Caco-2 (cell line): ENCODE measurements at regions not wholly inside any gene's neighbourhood (a gene's known extent, or its start where the extent isn't known, plus 50 kb on each side); places are given as distances from the start of the nearest gene placed in this dataset.

ENCODE experiments used
- BruUV-seq: library from RNA; stranded (reverse); fragments of 400-500 nt; replicated peaks from 2 replicates; lab custom pipeline; 2021; lab: Mats Ljungman, UMichigan
- CTCF ChIA-PET: fragments of 300-600 bp; sonication (Branson Sonifier 250); formaldehyde crosslinking; loops from one replicate; lab custom pipeline; 2022; ENCODE audit warnings: antibody characterized with exemption; lab: Charles Lee
- POLR2A ChIA-PET: fragments of 300-600 bp; sonication (Branson Sonifier 250); formaldehyde crosslinking; loops from one replicate; lab custom pipeline; 2022; ENCODE audit warnings: antibody characterized with exemption; lab: Charles Lee
- DNase-seq, 2 experiments: peaks; one replicate each; pipeline versions ENCODE4 v3.0.0 to v3.0.0-alpha.2; 2020 to 2022
- H3K27me3 ChIP-seq: replicated peaks from 2 replicates; pipeline ENCODE4 v1.6.0; 2011; ENCODE audit warnings: low read length; ENCODE audit not compliant: control insufficient read depth, insufficient read depth
- H3K36me3 ChIP-seq: 2 replicates; pipeline ENCODE4 v1.5.1; 2011; ENCODE audit warnings: low read length; ENCODE audit not compliant: control insufficient read depth, insufficient read depth
- H3K4me1 ChIP-seq: fragments of 250-450 bp; sonication (Bioruptor Pico); 2 replicates; pipeline ENCODE4 v1.5.1; 2020; ENCODE audit warnings: mild to moderate bottlenecking
- H3K4me3 ChIP-seq: 2 replicates; pipeline ENCODE4 v1.5.1; 2011; ENCODE audit warnings: low read depth, mild to moderate bottlenecking, control low read depth, low read length
- H3K9me3 ChIP-seq: fragments of 250-450 bp; sonication (Bioruptor Pico); 2 replicates; pipeline ENCODE4 v1.5.1; 2020; ENCODE audit warnings: mild to moderate bottlenecking, moderate library complexity
- H3K27ac Mint-ChIP-seq: one replicate; pipeline ENCODE4 v1.8.0; 2022; ENCODE audit warnings: mixed read lengths; ENCODE audit not compliant: unreplicated experiment
- H3K27me3 Mint-ChIP-seq: one replicate; pipeline ENCODE4 v1.8.0; 2022; ENCODE audit warnings: mixed read lengths; ENCODE audit not compliant: insufficient read depth, unreplicated experiment
- H3K36me3 Mint-ChIP-seq: one replicate; pipeline ENCODE4 v1.8.0; 2022; ENCODE audit warnings: mild to moderate bottlenecking, mixed read lengths; ENCODE audit not compliant: insufficient read depth, unreplicated experiment
- H3K4me1 Mint-ChIP-seq: one replicate; pipeline ENCODE4 v1.8.0; 2022; ENCODE audit warnings: low read depth, mixed read lengths; ENCODE audit not compliant: unreplicated experiment
- H3K4me3 Mint-ChIP-seq: one replicate; pipeline ENCODE4 v1.8.0; 2022; ENCODE audit warnings: mild to moderate bottlenecking, moderate library complexity, mixed read lengths; ENCODE audit not compliant: unreplicated experiment
- H3K9me3 Mint-ChIP-seq: one replicate; pipeline ENCODE4 v1.8.0; 2022; ENCODE audit warnings: mixed read lengths; ENCODE audit not compliant: unreplicated experiment
- intact Hi-C: fragments of 100-400 bp; cut with micrococcal nuclease; formaldehyde crosslinking; loops from one replicate; pipeline ENCODE4 v1.10.0; 2022; ENCODE audit not compliant: unreplicated experiment
- TF ChIP-seq, protein P1 (sequence below), 2 experiments: fragments of 200-600 bp in 1 of 2; IDR thresholded peaks; 1 replicate in 1 of 2; 2 replicates in 1 of 2; pipeline versions ENCODE4 v1.5.1 to v1.8.0; 2011 to 2022; ENCODE audit warnings: antibody characterized with exemption in 1 of 2, control low read depth in 1 of 2, inconsistent platforms in 1 of 2, low read depth in 1 of 2, low read length in 1 of 2, mild to moderate bottlenecking in 1 of 2, moderate library complexity in 1 of 2; ENCODE audit not compliant: insufficient read depth in 1 of 2, severe bottlenecking in 1 of 2, unreplicated experiment in 1 of 2

- Mint-ChIP-seq H3K4me1 (peaks cover 8% of the 10 kb centered on the region), H3K9me3 (no peaks in the 10 kb centered on the region), H3K4me3 (no peak overlapping the region), H3K27ac (no peak overlapping the region), H3K36me3 (no peaks in the 10 kb centered on the region), H3K27me3 (no peaks in the 10 kb centered on the region)
- intact Hi-C loops: no loop called here
- H3K36me3 ChIP-seq: no peaks in the 10 kb centered on the region
- H3K4me3 ChIP-seq: no peak overlapping the region
- no peaks in the 10 kb centered on the region for H3K27me3 ChIP-seq
- no peak for DNase-seq
- TF ChIP-seq, protein P1, sequence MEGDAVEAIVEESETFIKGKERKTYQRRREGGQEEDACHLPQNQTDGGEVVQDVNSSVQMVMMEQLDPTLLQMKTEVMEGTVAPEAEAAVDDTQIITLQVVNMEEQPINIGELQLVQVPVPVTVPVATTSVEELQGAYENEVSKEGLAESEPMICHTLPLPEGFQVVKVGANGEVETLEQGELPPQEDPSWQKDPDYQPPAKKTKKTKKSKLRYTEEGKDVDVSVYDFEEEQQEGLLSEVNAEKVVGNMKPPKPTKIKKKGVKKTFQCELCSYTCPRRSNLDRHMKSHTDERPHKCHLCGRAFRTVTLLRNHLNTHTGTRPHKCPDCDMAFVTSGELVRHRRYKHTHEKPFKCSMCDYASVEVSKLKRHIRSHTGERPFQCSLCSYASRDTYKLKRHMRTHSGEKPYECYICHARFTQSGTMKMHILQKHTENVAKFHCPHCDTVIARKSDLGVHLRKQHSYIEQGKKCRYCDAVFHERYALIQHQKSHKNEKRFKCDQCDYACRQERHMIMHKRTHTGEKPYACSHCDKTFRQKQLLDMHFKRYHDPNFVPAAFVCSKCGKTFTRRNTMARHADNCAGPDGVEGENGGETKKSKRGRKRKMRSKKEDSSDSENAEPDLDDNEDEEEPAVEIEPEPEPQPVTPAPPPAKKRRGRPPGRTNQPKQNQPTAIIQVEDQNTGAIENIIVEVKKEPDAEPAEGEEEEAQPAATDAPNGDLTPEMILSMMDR (IDR thresholded peaks at IDR 0.05; ENCODE audit: insufficient read depth in 1 of 2, low read depth in 1 of 2, low read length in 1 of 2, severe bottlenecking in 1 of 2, unreplicated experiment in 1 of 2): no peak
- peaks cover 21% of the 10 kb centered on the region for H3K4me1 ChIP-seq
- POLR2A ChIA-PET: no interaction called here
- CTCF ChIA-PET: no interaction called here
- BruUV-seq: no TSS peak
- peaks cover 11% of the 10 kb centered on the region; the same call in 1 of the 2 replicates for H3K9me3 ChIP-seq
Observed at GRCh38 chr13:33694546-33694945, 123.4 kb upstream of the RFC3 start.

DNA sequence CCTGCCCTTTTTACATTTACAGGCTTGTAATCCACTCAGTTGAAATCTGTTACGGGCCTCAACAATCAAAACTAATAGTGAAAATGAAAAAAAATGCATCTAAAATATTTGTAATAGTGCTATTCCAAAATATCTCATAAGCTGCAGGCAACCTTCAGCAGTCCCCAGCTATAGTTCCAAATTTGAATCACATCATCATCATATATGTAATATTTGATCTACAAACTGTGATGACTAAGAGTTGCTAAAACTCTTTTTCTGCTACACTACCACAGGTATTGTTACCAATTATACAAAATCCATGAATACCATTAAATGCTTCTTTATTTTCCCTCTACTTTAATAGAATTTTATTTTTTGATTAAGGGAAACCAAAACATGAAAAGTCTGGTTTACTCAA lies 121.4 kb upstream of the RFC3 start:
- Histone ChIP-seq H3K9me3 (peaks cover 11% of the 10 kb centered on the region; the same call in 1 of the 2 replicates), H3K4me1 (peaks cover 21% of the 10 kb centered on the region), H3K36me3 (no peaks in the 10 kb centered on the region), H3K4me3 (no peak overlapping the region), H3K27me3 (no peaks in the 10 kb centered on the region)
- Mint-ChIP-seq H3K27ac (peak overlapping the region; percentile 37), H3K36me3 (no peaks in the 10 kb centered on the region), H3K4me1 (peaks cover 14% of the 10 kb centered on the region), H3K9me3 (no peaks in the 10 kb centered on the region), H3K4me3 (no peak overlapping the region), H3K27me3 (no peaks in the 10 kb centered on the region)
- POLR2A ChIA-PET: no interaction called here
- intact Hi-C loops: loop anchor here (2.0 kb wide), 1 partner anchor 18 kb away; no protein-coding TSS in a partner anchor
- no peak for DNase-seq
- TSS peak; percentile 89 for BruUV-seq
- CTCF ChIA-PET: no interaction called here
- TF ChIP-seq, protein P1 (IDR thresholded peaks at IDR 0.05; ENCODE audit: insufficient read depth in 1 of 2, low read depth in 1 of 2, low read length in 1 of 2, severe bottlenecking in 1 of 2, unreplicated experiment in 1 of 2): no peak

DNA sequence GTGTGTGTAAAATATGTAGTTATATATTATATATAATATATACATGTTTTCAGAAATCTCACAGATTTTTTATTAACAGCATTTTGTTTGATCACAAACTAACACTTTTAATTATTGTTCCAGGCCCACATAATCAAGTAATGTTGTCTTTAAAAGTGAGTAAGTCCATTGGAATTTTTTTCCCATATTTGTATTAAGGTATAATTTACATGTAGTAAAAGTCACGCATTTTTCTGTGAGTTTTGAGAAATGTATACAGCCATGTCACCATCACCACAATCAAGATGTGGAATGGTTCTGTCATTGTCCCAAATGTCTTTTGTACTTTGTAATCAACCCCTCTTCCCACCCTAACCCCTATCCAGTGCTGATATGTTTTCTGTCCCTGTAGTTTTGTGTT lies 120.0 kb upstream of the RFC3 start:
- no peak overlapping the region for H3K4me3 ChIP-seq
- Mint-ChIP-seq H3K27me3 (no peaks in the 10 kb centered on the region), H3K27ac (peak overlapping the region; percentile 37), H3K4me1 (peaks cover 14% of the 10 kb centered on the region), H3K9me3 (no peaks in the 10 kb centered on the region), H3K36me3 (no peaks in the 10 kb centered on the region), H3K4me3 (no peak overlapping the region)
- no TSS peak for BruUV-seq
- H3K9me3 ChIP-seq: peaks cover 2% of the 10 kb centered on the region; the same call in 1 of the 2 replicates
- H3K36me3 ChIP-seq: no peaks in the 10 kb centered on the region
- no peak for DNase-seq
- H3K4me1 ChIP-seq: peaks cover 21% of the 10 kb centered on the region
- H3K27me3 ChIP-seq: no peaks in the 10 kb centered on the region
- ChIA-PET POLR2A (no interaction called here), CTCF (interaction anchor here (0.7 kb wide), 1 partner anchor 412 kb away, joined by 3 read pairs; the partner anchor contains the start of gene STARD13)
- TF ChIP-seq, protein P1 (IDR thresholded peaks at IDR 0.05; ENCODE audit: insufficient read depth in 1 of 2, low read depth in 1 of 2, low read length in 1 of 2, severe bottlenecking in 1 of 2, unreplicated experiment in 1 of 2): no peak
- intact Hi-C loops: loop anchor here (1.0 to 2.0 kb wide), 2 partner anchors 19 to 56 kb away; no protein-coding TSS in a partner anchor
